Breast epithelium (tissue), 4 donors: ENCODE measurements at regions not wholly inside any gene's neighbourhood (a gene's known extent, or its start where the extent isn't known, plus 50 kb on each side); places are given as distances from the start of the nearest gene placed in this dataset.

Experiments used
- DNase-seq, 2 donors: peaks; one replicate each; pipeline ENCODE4 v3.0.0-alpha.2; 2019; ENCODE audit warnings: low spot score in 2 of 2
- H3K27ac ChIP-seq, 2 donors: fragments of 200-600 bp; sonication (generic) in 1 of 2; one replicate each; pipeline ENCODE4 v1.5.1; 2016 to 2019; ENCODE audit warnings: mild to moderate bottlenecking in 1 of 2
- H3K27me3 ChIP-seq, 2 donors: fragments of 200-600 bp; sonication (generic) in 1 of 2; one replicate each; pipeline versions ENCODE4 v1.5.1 to v1.6.0; 2017 to 2019; ENCODE audit warnings: control low read depth in 1 of 2, mild to moderate bottlenecking in 1 of 2
- H3K36me3 ChIP-seq: fragments of 200-600 bp; one replicate; pipeline ENCODE4 v1.5.1; 2019
- H3K4me1 ChIP-seq, 2 donors: fragments of 200-600 bp; sonication (generic); one replicate each; pipeline ENCODE4 v1.5.1; 2016 to 2019; ENCODE audit warnings: control low read depth in 1 of 2
- H3K4me3 ChIP-seq, 3 donors: fragments of 200-600 bp; sonication (generic); 1 replicate in 2 of 3; 2 replicates in 1 of 3; pipeline ENCODE4 v1.5.1; 2016 to 2019; ENCODE audit warnings: mild to moderate bottlenecking in 3 of 3, moderate library complexity in 2 of 3
- H3K9me3 ChIP-seq, 2 donors: fragments of 200-600 bp; sonication (generic) in 1 of 2; one replicate each; pipeline ENCODE4 v1.5.1; 2016 to 2019; ENCODE audit warnings: control low read depth in 1 of 2
- POLR2A ChIP-seq: fragments of 450-650 bp; IDR thresholded peaks from one replicate; pipeline ENCODE4 v1.6.1; 2016; ENCODE audit warnings: antibody characterized with exemption, mild to moderate bottlenecking, moderate library complexity
- POLR2AphosphoS5 ChIP-seq, 3 donors: sonication (generic); formaldehyde crosslinking; IDR thresholded peaks; one replicate each; pipeline ENCODE4 v1.6.1; 2017; ENCODE audit warnings: antibody characterized with exemption in 3 of 3
- intact Hi-C: fragments of 100-400 bp; cut with DNase I; formaldehyde crosslinking; loops from one replicate; pipeline ENCODE4 v1.15.1; 2023; ENCODE audit warnings: low total_unique reads
- TF ChIP-seq, protein P1 (sequence below), 3 donors: fragments of 450-650 bp; IDR thresholded peaks; one replicate each; pipeline ENCODE4 v1.5.1; 2016 to 2017; ENCODE audit warnings: antibody characterized with exemption in 3 of 3, mild to moderate bottlenecking in 3 of 3, moderate library complexity in 3 of 3

DNA sequence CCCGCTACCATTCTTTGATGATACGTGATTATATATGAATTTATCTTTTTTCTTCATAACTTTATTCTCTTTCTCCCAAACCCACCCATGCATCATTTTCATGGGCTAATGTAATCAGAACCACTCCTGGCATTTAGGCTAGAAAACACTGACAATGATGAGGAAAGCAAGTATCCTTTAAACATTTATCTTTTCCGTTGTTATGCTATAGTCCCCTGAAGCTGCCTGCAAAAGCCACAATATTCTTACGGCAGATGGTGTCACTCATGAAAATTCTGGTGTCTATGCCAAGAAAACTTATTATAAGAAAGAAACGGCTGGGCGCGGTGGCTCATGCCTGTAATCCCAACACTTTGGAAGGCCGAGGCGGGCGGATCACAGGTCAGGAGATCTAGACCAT lies 221.8 kb upstream of the CTAGE1 start:
- no peaks in the 10 kb centered on the region for H3K36me3 ChIP-seq
- no peak overlapping the region for H3K27ac ChIP-seq
- no peaks in the 10 kb centered on the region for H3K4me1 ChIP-seq
- TF ChIP-seq POLR2A (no peak), POLR2AphosphoS5 (IDR thresholded peaks at IDR 0.05) (no peak)
- TF ChIP-seq, protein P1, sequence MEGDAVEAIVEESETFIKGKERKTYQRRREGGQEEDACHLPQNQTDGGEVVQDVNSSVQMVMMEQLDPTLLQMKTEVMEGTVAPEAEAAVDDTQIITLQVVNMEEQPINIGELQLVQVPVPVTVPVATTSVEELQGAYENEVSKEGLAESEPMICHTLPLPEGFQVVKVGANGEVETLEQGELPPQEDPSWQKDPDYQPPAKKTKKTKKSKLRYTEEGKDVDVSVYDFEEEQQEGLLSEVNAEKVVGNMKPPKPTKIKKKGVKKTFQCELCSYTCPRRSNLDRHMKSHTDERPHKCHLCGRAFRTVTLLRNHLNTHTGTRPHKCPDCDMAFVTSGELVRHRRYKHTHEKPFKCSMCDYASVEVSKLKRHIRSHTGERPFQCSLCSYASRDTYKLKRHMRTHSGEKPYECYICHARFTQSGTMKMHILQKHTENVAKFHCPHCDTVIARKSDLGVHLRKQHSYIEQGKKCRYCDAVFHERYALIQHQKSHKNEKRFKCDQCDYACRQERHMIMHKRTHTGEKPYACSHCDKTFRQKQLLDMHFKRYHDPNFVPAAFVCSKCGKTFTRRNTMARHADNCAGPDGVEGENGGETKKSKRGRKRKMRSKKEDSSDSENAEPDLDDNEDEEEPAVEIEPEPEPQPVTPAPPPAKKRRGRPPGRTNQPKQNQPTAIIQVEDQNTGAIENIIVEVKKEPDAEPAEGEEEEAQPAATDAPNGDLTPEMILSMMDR (IDR thresholded peaks at IDR 0.05): no peak
- H3K4me3 ChIP-seq: no peak overlapping the region
- intact Hi-C loops: no loop called here
- no peaks in the 10 kb centered on the region for H3K27me3 ChIP-seq
- no peaks in the 10 kb centered on the region for H3K9me3 ChIP-seq
- no peak for DNase-seq

DNA sequence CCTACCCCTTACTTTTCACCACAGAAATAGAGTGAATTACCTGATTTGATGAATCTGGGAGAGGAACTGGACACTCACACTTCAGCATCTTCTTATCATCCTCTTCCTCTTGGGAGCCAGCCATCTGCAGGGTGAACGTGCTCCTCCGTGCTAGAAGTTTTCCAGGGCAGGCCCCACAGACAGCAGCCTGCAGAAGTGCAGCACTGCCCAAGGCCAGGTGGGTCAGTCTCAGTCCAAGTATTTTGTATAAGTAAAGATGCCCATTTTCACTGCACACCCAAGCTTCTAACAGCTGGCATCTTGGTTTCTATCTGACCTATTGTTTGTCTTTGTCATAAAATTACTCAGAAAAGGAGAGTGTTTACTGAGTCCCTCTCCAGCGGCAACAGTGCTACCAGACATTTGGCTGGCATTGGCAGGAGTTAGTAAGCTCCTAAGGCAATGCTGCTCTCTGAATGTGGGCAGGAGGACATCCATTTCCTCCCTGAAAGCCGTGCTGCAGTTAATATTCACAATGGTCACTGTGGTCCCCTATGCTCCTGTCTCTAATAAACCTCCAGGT lies 222.6 kb upstream of the CTAGE1 start:
- DNase-seq: no peak

GRCh38 chr18:22641958-22642357 lies 224.2 kb upstream of the CTAGE1 start:
- H3K9me3 ChIP-seq: no peaks in the 10 kb centered on the region
- intact Hi-C loops: no loop called here
- TF ChIP-seq POLR2AphosphoS5 (IDR thresholded peaks at IDR 0.05) (no peak), POLR2A (no peak)
- TF ChIP-seq, protein P1 (IDR thresholded peaks at IDR 0.05): no peak
- H3K4me3 ChIP-seq: no peak overlapping the region
- no peaks in the 10 kb centered on the region for H3K27me3 ChIP-seq
- no peaks in the 10 kb centered on the region for H3K36me3 ChIP-seq
- no peak for DNase-seq
- H3K27ac ChIP-seq: no peak overlapping the region
- H3K4me1 ChIP-seq: no peaks in the 10 kb centered on the region

More for the DNA sequence above, 222.6 kb upstream of the CTAGE1 start:
- TF ChIP-seq POLR2A: no peak
- TF ChIP-seq, protein P1 (IDR thresholded peaks at IDR 0.05): no peak
- no peak for TF ChIP-seq POLR2AphosphoS5 (IDR thresholded peaks at IDR 0.05)
- Histone ChIP-seq H3K9me3 (no peaks in the 10 kb centered on the region), H3K36me3 (no peaks in the 10 kb centered on the region), H3K27me3 (no peaks in the 10 kb centered on the region), H3K4me3 (no peak overlapping the region), H3K4me1 (no peaks in the 10 kb centered on the region), H3K27ac (no peak overlapping the region)
- intact Hi-C loops: no loop called here

DNA sequence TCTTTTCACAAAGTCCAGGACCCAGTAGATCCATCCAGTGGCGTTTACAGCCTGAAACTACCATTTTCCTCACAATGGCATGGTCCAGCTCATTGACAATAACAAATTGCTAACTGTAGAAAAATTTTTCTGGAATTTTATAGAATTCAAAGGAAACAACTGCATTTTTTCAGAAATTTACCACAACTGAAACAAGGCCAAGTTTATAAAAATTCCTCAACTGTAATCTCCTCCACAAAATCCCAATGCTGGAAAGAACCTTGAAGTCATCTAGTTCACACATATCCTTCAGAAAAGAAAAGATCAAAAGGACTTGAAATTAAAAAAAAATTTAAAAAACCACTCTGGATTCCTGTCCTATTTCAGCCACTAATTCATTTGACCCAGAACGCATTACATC lies 226.0 kb upstream of the CTAGE1 start:
- H3K36me3 ChIP-seq: no peaks in the 10 kb centered on the region
- DNase-seq: no peak
- TF ChIP-seq, protein P1 (IDR thresholded peaks at IDR 0.05): no peak
- TF ChIP-seq POLR2AphosphoS5 (IDR thresholded peaks at IDR 0.05): no peak
- TF ChIP-seq POLR2A: no peak
- H3K4me1 ChIP-seq: no peaks in the 10 kb centered on the region
- intact Hi-C loops: no loop called here
- no peaks in the 10 kb centered on the region for H3K27me3 ChIP-seq
- no peaks in the 10 kb centered on the region for H3K9me3 ChIP-seq
- no peak overlapping the region for H3K4me3 ChIP-seq
- H3K27ac ChIP-seq: no peak overlapping the region

- TF ChIP-seq POLR2AphosphoS5 (IDR thresholded peaks at IDR 0.05) (no peak), POLR2A (no peak)
- TF ChIP-seq, protein P1 (IDR thresholded peaks at IDR 0.05): no peak
- Histone ChIP-seq H3K4me3 (no peak overlapping the region), H3K36me3 (no peaks in the 10 kb centered on the region), H3K27me3 (no peaks in the 10 kb centered on the region), H3K4me1 (no peaks in the 10 kb centered on the region), H3K9me3 (peaks cover 3 to 23% of the 10 kb centered on the region in 2 donors), H3K27ac (no peak overlapping the region)
- intact Hi-C loops: no loop called here
- no peak for DNase-seq
Observed at GRCh38 chr18:22650247-22650646, 232.5 kb upstream of the CTAGE1 start.
